GM23248 (cell line): ENCODE measurements at regions not wholly inside any gene's neighbourhood (a gene's known extent, or its start where the extent isn't known, plus 50 kb on each side); places are given as distances from the start of the nearest gene placed in this dataset.
A peak's percentile ranks its signal among the peaks of the same experiment; 100 is the strongest.

Source experiments
- DNase-seq: peaks from one replicate; pipeline ENCODE4 v3.0.0-alpha.2; 2015
- H2AFZ ChIP-seq: fragments of 200-600 bp; sonication (generic); 2 replicates; pipeline ENCODE4 v1.6.1; 2016; ENCODE audit warnings: antibody characterized with exemption
- H3F3A ChIP-seq: fragments of 200-600 bp; sonication (generic); 2 replicates; pipeline ENCODE4 v1.6.1; 2016; ENCODE audit warnings: mild to moderate bottlenecking, antibody characterized with exemption, mixed run types; ENCODE audit not compliant: insufficient read depth
- H3K27ac ChIP-seq: fragments of 200-600 bp; sonication (generic); 2 replicates; pipeline ENCODE4 v1.5.1; 2016; ENCODE audit warnings: mild to moderate bottlenecking
- H3K27me3 ChIP-seq: fragments of 200-600 bp; sonication (generic); replicated peaks from 2 replicates; pipeline ENCODE4 v1.6.1; 2016; ENCODE audit warnings: mild to moderate bottlenecking; ENCODE audit not compliant: insufficient read depth
- H3K36me3 ChIP-seq: fragments of 200-600 bp; sonication (generic); 2 replicates; pipeline ENCODE4 v1.6.1; 2016; ENCODE audit warnings: low read depth, mild to moderate bottlenecking
- H3K4me1 ChIP-seq: fragments of 200-600 bp; sonication (generic); 2 replicates; pipeline ENCODE4 v1.6.1; 2016; ENCODE audit warnings: mild to moderate bottlenecking; ENCODE audit not compliant: insufficient read depth
- H3K4me2 ChIP-seq: fragments of 200-600 bp; sonication (generic); one replicate; pipeline ENCODE4 v1.6.1; 2016; ENCODE audit warnings: mild to moderate bottlenecking; ENCODE audit not compliant: unreplicated experiment
- H3K4me3 ChIP-seq: fragments of 200-600 bp; sonication (generic); 2 replicates; pipeline ENCODE4 v1.5.1; 2016; ENCODE audit warnings: mild to moderate bottlenecking
- H3K79me2 ChIP-seq: fragments of 200-600 bp; sonication (generic); 2 replicates; pipeline ENCODE4 v1.6.1; 2016; ENCODE audit warnings: mild to moderate bottlenecking; ENCODE audit not compliant: insufficient read depth
- H3K9ac ChIP-seq: fragments of 200-600 bp; sonication (generic); 2 replicates; pipeline ENCODE4 v1.6.1; 2016; ENCODE audit warnings: mild to moderate bottlenecking
- H3K9me2 ChIP-seq: fragments of 200-600 bp; sonication (generic); 2 replicates; pipeline ENCODE4 v1.6.1; 2016; ENCODE audit warnings: mixed run types, mild to moderate bottlenecking, moderate library complexity; ENCODE audit not compliant: insufficient read depth
- H3K9me3 ChIP-seq: fragments of 200-600 bp; sonication (generic); one replicate; pipeline ENCODE4 v1.6.1; 2017; ENCODE audit warnings: low read depth
- H4K20me1 ChIP-seq: fragments of 200-600 bp; sonication (generic); 2 replicates; pipeline ENCODE4 v1.6.0; 2016; ENCODE audit not compliant: insufficient read depth
- EZH2 ChIP-seq: fragments of 200-600 bp; sonication (generic); IDR thresholded peaks from 2 replicates; pipeline ENCODE4 v1.6.1; 2018; ENCODE audit warnings: antibody characterized with exemption, mild to moderate bottlenecking; ENCODE audit not compliant: insufficient read depth, poor library complexity, severe bottlenecking
- EZH2phosphoT487 ChIP-seq: fragments of 200-600 bp; sonication (generic); IDR thresholded peaks from 2 replicates; pipeline ENCODE4 v1.6.1; 2018; ENCODE audit warnings: antibody characterized with exemption, moderate library complexity, mild to moderate bottlenecking, low read depth; ENCODE audit not compliant: insufficient read depth
- WGBS, 2 experiments: methylation state at CpG; one replicate each; pipeline ENCODE4 v1.1.6; 2015 to 2017; ENCODE audit warnings: low lambda C conversion rate in 2 of 2, low coverage in 1 of 2; ENCODE audit errors: missing lambda C conversion rate in 2 of 2; 5-methylcytosine and 5-hydroxymethylcytosine counted together
- in situ Hi-C: fragments of 300-500 bp; cut with MboI; formaldehyde crosslinking; loops from 2 replicates; pipeline ENCODE4 v1.15.0; 2020

- H2AFZ ChIP-seq, result no peak overlapping the region
- H4K20me1 ChIP-seq, result no peaks in the 10 kb centered on the region
- in situ Hi-C loops, result no loop called here
Observed at GRCh38 chr6:132910759-132911158, 96.4 kb downstream of the RPS12 start.

GRCh38 chr6:132919045-132919860, 104.9 kb downstream of the RPS12 start:
- peak overlapping the region; percentile 20 for H3K27ac ChIP-seq
- H3K27me3 ChIP-seq, result no peaks in the 10 kb centered on the region
- peak overlapping the region; percentile 58 for H3K4me3 ChIP-seq
- DNase-seq, result peak; percentile 95
- peak overlapping the region; percentile 46 for H2AFZ ChIP-seq
- 24 to 28% methylated on average over 4 of the region's 4 CpGs for WGBS, 2 experiments
- H3F3A ChIP-seq, result peaks cover 22% of the 10 kb centered on the region
- H3K9me2 ChIP-seq, result no peaks in the 10 kb centered on the region
- no peaks in the 10 kb centered on the region for H3K36me3 ChIP-seq
- peak overlapping the region; percentile 89 for H3K4me2 ChIP-seq
- no peaks in the 10 kb centered on the region for H4K20me1 ChIP-seq
- in situ Hi-C loops, result no loop called here
- peaks cover 22% of the 10 kb centered on the region for H3K4me1 ChIP-seq
- no peaks in the 10 kb centered on the region for H3K79me2 ChIP-seq
- no peak for TF ChIP-seq EZH2phosphoT487
- no peak for TF ChIP-seq EZH2
- H3K9me3 ChIP-seq, result no peaks in the 10 kb centered on the region
- no peak overlapping the region for H3K9ac ChIP-seq

More at GRCh38 chr6:132910759-132911158, 96.4 kb downstream of the RPS12 start:
- no peaks in the 10 kb centered on the region for H3K79me2 ChIP-seq
- WGBS, 2 experiments, result 82 to 91% methylated on average over 2 of the region's 2 CpGs
- no peaks in the 10 kb centered on the region for H3K27me3 ChIP-seq
- no peak for TF ChIP-seq EZH2phosphoT487
- no peak for TF ChIP-seq EZH2
- H3K36me3 ChIP-seq, result no peaks in the 10 kb centered on the region
- no peaks in the 10 kb centered on the region; the same call in 1 of the 2 replicates for H3K9me2 ChIP-seq
- no peak overlapping the region for H3K9ac ChIP-seq
- no peak for DNase-seq
- H3K27ac ChIP-seq, result no peak overlapping the region
- peaks cover 22% of the 10 kb centered on the region for H3K4me1 ChIP-seq
- peaks cover 14% of the 10 kb centered on the region; the same call in 1 of the 2 replicates for H3F3A ChIP-seq
- no peak overlapping the region for H3K4me3 ChIP-seq
- no peaks in the 10 kb centered on the region for H3K9me3 ChIP-seq
- H3K4me2 ChIP-seq, result no peak overlapping the region

GRCh38 chr6:132927713-132928112, 113.3 kb downstream of the RPS12 start:
- peaks cover 14% of the 10 kb centered on the region for H3K4me1 ChIP-seq
- no peaks in the 10 kb centered on the region for H3K9me3 ChIP-seq
- no peaks in the 10 kb centered on the region for H4K20me1 ChIP-seq
- H3F3A ChIP-seq, result no peaks in the 10 kb centered on the region
- no peaks in the 10 kb centered on the region for H3K79me2 ChIP-seq
- peaks cover 16% of the 10 kb centered on the region for H3K27me3 ChIP-seq
- no peak overlapping the region for H3K4me2 ChIP-seq
- no peak for DNase-seq
- in situ Hi-C loops, result no loop called here
- no peak for TF ChIP-seq EZH2
- TF ChIP-seq EZH2phosphoT487, result no peak
- no peak overlapping the region for H3K4me3 ChIP-seq
- H3K9me2 ChIP-seq, result no peaks in the 10 kb centered on the region
- H2AFZ ChIP-seq, result no peak overlapping the region
- H3K27ac ChIP-seq, result no peak overlapping the region
- WGBS, 2 experiments, result 98 to 99% methylated on average over 4 of the region's 4 CpGs
- H3K9ac ChIP-seq, result no peak overlapping the region
- H3K36me3 ChIP-seq, result no peaks in the 10 kb centered on the region

- peak; percentile 12 for DNase-seq
- 81 to 85% methylated on average over 4 of the region's 4 CpGs for WGBS, 2 experiments
- in situ Hi-C loops, result no loop called here
Observed at GRCh38 chr6:132929141-132929540, 114.8 kb downstream of the RPS12 start.

More at GRCh38 chr6:132929141-132929540, 114.8 kb downstream of the RPS12 start:
- TF ChIP-seq EZH2phosphoT487, result no peak
- TF ChIP-seq EZH2, result no peak
- Histone ChIP-seq H3K36me3 (no peaks in the 10 kb centered on the region), H3K4me3 (no peak overlapping the region), H3K79me2 (no peaks in the 10 kb centered on the region), H3K9me2 (no peaks in the 10 kb centered on the region), H4K20me1 (no peaks in the 10 kb centered on the region), H3K27me3 (peaks cover 16% of the 10 kb centered on the region), H3K9ac (no peak overlapping the region), H3K4me1 (peaks cover 15% of the 10 kb centered on the region), H3K9me3 (no peaks in the 10 kb centered on the region), H2AFZ (no peak overlapping the region), H3K4me2 (no peak overlapping the region), H3K27ac (no peak overlapping the region), H3F3A (no peaks in the 10 kb centered on the region)
